Endothelial cell of umbilical vein (primary cell): ENCODE measurements at regions not wholly inside any gene's neighbourhood (a gene's known extent, or its start where the extent isn't known, plus 50 kb on each side); places are given as distances from the start of the nearest gene placed in this dataset.

Experiments
- EZH2 ChIP-seq: IDR thresholded peaks from 2 replicates; pipeline ENCODE4 v1.6.1; 2012; ENCODE audit warnings: borderline replicate concordance, low read depth, mild to moderate bottlenecking, moderate library complexity, low read length, inconsistent platforms; ENCODE audit not compliant: severe bottlenecking
- JUN ChIP-seq: IDR thresholded peaks from 2 replicates; pipeline ENCODE4 v1.6.1; 2011; ENCODE audit warnings: borderline replicate concordance, low read depth; ENCODE audit not compliant: insufficient read length, insufficient read depth
- MYC ChIP-seq: IDR thresholded peaks from one replicate; pipeline ENCODE4 v1.6.1; 2011; ENCODE audit warnings: mild to moderate bottlenecking, low read depth, low read length
- POLR2A ChIP-seq: IDR thresholded peaks from 2 replicates; pipeline ENCODE4 v1.6.1; 2012; ENCODE audit warnings: low read depth, mild to moderate bottlenecking, control low read depth, low read length
- TF ChIP-seq, protein P1 (sequence below), 2 donors: IDR thresholded peaks; 1 replicate in 1 of 2; 2 replicates in 1 of 2; pipeline ENCODE4 v1.5.1; 2011; ENCODE audit warnings: low read length in 2 of 2, mild to moderate bottlenecking in 2 of 2, moderate library complexity in 2 of 2, control low read depth in 1 of 2, inconsistent platforms in 1 of 2, low read depth in 1 of 2; ENCODE audit not compliant: insufficient read depth in 1 of 2; ENCODE audit errors: extremely low read depth in 1 of 2

DNA sequence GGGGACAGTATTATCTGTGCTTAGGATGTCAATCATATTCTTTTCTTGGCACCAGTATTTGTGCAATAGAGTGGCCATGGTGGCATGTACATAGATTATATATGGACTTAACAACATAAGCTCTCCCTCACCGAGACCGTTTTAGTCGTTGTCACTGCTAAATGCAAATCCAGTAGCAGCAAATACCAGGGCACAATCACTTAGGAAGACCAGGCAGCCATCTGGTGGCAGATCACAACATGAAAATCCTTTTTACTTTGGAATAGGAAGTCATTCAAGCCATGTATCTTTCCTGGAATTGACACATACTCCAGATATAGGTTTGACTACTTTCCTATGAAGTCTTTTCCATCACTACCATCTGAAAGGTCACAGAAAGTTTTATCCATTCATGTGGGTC is 53.2 kb upstream of the C1orf87 start:
- TF ChIP-seq, protein P1, sequence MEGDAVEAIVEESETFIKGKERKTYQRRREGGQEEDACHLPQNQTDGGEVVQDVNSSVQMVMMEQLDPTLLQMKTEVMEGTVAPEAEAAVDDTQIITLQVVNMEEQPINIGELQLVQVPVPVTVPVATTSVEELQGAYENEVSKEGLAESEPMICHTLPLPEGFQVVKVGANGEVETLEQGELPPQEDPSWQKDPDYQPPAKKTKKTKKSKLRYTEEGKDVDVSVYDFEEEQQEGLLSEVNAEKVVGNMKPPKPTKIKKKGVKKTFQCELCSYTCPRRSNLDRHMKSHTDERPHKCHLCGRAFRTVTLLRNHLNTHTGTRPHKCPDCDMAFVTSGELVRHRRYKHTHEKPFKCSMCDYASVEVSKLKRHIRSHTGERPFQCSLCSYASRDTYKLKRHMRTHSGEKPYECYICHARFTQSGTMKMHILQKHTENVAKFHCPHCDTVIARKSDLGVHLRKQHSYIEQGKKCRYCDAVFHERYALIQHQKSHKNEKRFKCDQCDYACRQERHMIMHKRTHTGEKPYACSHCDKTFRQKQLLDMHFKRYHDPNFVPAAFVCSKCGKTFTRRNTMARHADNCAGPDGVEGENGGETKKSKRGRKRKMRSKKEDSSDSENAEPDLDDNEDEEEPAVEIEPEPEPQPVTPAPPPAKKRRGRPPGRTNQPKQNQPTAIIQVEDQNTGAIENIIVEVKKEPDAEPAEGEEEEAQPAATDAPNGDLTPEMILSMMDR (IDR thresholded peaks at IDR 0.05; ENCODE audit: extremely low read depth in 1 of 2, insufficient read depth in 1 of 2, low read depth in 1 of 2, low read length in 2 of 2) = no peak
- no peak for TF ChIP-seq EZH2
- no peak for TF ChIP-seq JUN
- TF ChIP-seq POLR2A = no peak
- no peak for TF ChIP-seq MYC
